ENCODE measurements at regions not wholly inside any gene's neighbourhood (a gene's known extent, or its start where the extent isn't known, plus 50 kb on each side); places are given as distances from the start of the nearest gene placed in this dataset.
"Not testable (repeated sequence)": the region's sequence is repeated elsewhere in the genome, so short reads cannot be mapped to it uniquely, and the experiment has no call there.

DNA sequence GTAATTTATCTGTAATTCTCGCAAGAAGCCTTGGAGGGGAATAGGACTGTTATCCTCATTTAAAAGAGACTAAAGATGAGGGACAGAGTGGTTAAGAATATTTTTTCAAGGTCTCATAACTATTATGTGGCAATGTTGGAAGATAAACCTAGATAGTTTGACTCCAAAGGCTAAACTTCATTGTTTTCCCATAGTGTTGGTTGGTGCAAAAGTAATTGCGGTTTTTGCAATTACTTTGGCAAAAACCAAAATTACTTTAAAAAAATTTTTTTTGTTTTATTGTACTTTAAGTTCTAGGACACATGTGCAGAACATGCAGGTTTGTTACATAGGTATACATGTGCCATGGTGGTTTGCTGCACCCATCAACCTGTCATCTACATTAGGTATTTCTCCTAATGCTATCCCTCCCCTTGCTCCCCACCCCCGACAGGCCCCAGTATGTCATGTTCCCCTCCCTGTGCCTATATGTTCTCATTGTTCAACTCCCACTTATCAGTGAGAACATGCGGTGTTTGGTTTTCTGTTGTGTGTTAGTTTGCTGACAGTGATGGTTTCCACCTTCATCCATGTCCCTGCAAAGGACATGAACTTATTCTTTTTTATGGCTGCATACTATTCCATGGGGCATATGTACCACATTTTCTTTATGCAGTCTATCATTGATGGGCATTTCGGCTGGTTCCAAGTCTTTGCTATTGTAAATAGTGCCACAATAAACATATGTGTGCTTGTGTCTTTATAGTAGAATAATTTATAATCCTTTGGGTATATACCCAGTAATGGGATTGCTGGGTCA, 72.9 kb upstream of the TBX18 start:
- TF ChIP-seq, protein P1, sequence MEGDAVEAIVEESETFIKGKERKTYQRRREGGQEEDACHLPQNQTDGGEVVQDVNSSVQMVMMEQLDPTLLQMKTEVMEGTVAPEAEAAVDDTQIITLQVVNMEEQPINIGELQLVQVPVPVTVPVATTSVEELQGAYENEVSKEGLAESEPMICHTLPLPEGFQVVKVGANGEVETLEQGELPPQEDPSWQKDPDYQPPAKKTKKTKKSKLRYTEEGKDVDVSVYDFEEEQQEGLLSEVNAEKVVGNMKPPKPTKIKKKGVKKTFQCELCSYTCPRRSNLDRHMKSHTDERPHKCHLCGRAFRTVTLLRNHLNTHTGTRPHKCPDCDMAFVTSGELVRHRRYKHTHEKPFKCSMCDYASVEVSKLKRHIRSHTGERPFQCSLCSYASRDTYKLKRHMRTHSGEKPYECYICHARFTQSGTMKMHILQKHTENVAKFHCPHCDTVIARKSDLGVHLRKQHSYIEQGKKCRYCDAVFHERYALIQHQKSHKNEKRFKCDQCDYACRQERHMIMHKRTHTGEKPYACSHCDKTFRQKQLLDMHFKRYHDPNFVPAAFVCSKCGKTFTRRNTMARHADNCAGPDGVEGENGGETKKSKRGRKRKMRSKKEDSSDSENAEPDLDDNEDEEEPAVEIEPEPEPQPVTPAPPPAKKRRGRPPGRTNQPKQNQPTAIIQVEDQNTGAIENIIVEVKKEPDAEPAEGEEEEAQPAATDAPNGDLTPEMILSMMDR (IDR thresholded peaks at IDR 0.05): not testable (repeated sequence)
- not testable (repeated sequence) for TF ChIP-seq POLR2AphosphoS5 (IDR thresholded peaks at IDR 0.05; ENCODE audit: low read depth, low read length); SIN3A (IDR thresholded peaks at IDR 0.05; ENCODE audit: borderline replicate concordance, insufficient read depth, low read depth, low read length); TCF7L2 (IDR thresholded peaks at IDR 0.05; ENCODE audit: low read depth, low read length)
- TF ChIP-seq, protein P2, sequence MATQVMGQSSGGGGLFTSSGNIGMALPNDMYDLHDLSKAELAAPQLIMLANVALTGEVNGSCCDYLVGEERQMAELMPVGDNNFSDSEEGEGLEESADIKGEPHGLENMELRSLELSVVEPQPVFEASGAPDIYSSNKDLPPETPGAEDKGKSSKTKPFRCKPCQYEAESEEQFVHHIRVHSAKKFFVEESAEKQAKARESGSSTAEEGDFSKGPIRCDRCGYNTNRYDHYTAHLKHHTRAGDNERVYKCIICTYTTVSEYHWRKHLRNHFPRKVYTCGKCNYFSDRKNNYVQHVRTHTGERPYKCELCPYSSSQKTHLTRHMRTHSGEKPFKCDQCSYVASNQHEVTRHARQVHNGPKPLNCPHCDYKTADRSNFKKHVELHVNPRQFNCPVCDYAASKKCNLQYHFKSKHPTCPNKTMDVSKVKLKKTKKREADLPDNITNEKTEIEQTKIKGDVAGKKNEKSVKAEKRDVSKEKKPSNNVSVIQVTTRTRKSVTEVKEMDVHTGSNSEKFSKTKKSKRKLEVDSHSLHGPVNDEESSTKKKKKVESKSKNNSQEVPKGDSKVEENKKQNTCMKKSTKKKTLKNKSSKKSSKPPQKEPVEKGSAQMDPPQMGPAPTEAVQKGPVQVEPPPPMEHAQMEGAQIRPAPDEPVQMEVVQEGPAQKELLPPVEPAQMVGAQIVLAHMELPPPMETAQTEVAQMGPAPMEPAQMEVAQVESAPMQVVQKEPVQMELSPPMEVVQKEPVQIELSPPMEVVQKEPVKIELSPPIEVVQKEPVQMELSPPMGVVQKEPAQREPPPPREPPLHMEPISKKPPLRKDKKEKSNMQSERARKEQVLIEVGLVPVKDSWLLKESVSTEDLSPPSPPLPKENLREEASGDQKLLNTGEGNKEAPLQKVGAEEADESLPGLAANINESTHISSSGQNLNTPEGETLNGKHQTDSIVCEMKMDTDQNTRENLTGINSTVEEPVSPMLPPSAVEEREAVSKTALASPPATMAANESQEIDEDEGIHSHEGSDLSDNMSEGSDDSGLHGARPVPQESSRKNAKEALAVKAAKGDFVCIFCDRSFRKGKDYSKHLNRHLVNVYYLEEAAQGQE (IDR thresholded peaks at IDR 0.05; ENCODE audit: insufficient read depth in 1 of 2, low read depth in 2 of 2, low read length in 1 of 2): not testable (repeated sequence)
